Heart left ventricle (tissue), 13 donors: ENCODE measurements at regions not wholly inside any gene's neighbourhood (a gene's known extent, or its start where the extent isn't known, plus 50 kb on each side); places are given as distances from the start of the nearest gene placed in this dataset.

Experiments used
- CTCF ChIP-seq, 12 donors: fragments of 200-600 bp; sonication (generic) in 4 of 12; IDR thresholded peaks; one replicate each; pipeline versions ENCODE4 v1.5.0 to v1.8.0; 2018 to 2022; ENCODE audit warnings: antibody characterized with exemption in 12 of 12, mild to moderate bottlenecking in 5 of 12
- POLR2A ChIP-seq, 2 donors: fragments of 450-650 bp; IDR thresholded peaks; one replicate each; pipeline ENCODE4 v1.6.1; 2017; ENCODE audit warnings: antibody characterized with exemption in 2 of 2, mild to moderate bottlenecking in 2 of 2, moderate library complexity in 2 of 2
- donor health status: ischemic (EF 13 %, LVEDD 7.1; RV severe dilation, severe dysfunction).
- donor health status: DM: no; HTN: yes; CAD: no.
- donor health status: DM: no; HTN: no; CAD: no.
- donor health status: ischemic (EF 25% LVEDD 6.9; RV normal size, moderate dysfunction).
- donor health status: ischemic (EF 25% LVEDD 5.7; RV mildly dilated, moderate dysfunction).
- donor health status: ischemic (EF 35%, LVEDD 5.7; RV mildly dilated, moderate dysfunction).
- donor health status: nonischemic (EF 11% LVEDD 7.7; RV severe dilation, severe dysfunction).
- donor health status: DM: yes; HTN: yes; CAD: no.
- donor health status: PGD.
- donor health status: ischemic (EF 29% LVEDD 5.4; RV normal size, mild dysfunction).
- donor health status: nonischemic (EF 23%, LVEDD 6.1; RV moderate dilation, normal function).

- TF ChIP-seq POLR2A (IDR thresholded peaks at IDR 0.05) (no peak), CTCF (IDR thresholded peaks at IDR 0.05) (no peak)
Observed at GRCh38 chr3:10641760-10642159, 136.4 kb upstream of the ATP2B2 start.
